ENCODE measurements at regions not wholly inside any gene's neighbourhood (a gene's known extent, or its start where the extent isn't known, plus 50 kb on each side); places are given as distances from the start of the nearest gene placed in this dataset.

- Histone ChIP-seq H3K36me3 (ENCODE audit: control insufficient read depth in 4 of 4, insufficient read depth in 3 of 4, low read depth in 1 of 4, low read length in 3 of 4) (peaks cover 0 to 2% (median 0%) of the 10 kb centered on the region in 4 donors), H3K9ac (ENCODE audit: low read depth in 1 of 2, low read length in 2 of 2) (no peak overlapping the region), H3K4me3 (ENCODE audit: low read depth in 1 of 3, low read length in 3 of 3) (no peak overlapping the region), H3K27me3 (ENCODE audit: control insufficient read depth in 4 of 4, insufficient read depth in 4 of 4, low read length in 3 of 4) (no peaks in the 10 kb centered on the region), H3K9me3 (ENCODE audit: control insufficient read depth in 4 of 4, low read length in 3 of 4) (peaks cover 1 to 7% (median 5%) of the 10 kb centered on the region in 4 donors), H3K27ac (ENCODE audit: low read depth in 1 of 2, low read length in 2 of 2) (no peak overlapping the region), H3K4me1 (ENCODE audit: control insufficient read depth in 4 of 4, insufficient read depth in 4 of 4, low read length in 3 of 4) (no peaks in the 10 kb centered on the region)
- WGBS: 96% methylated on average over 2 of the region's 2 CpGs
- TF ChIP-seq RXRA (IDR thresholded peaks at IDR 0.05): no peak
- no peak for TF ChIP-seq TAF1 (conservative IDR thresholded peaks at IDR 0.05)
- TF ChIP-seq ATF3 (IDR thresholded peaks at IDR 0.05): no peak
- no peak for TF ChIP-seq ZBTB33 (IDR thresholded peaks at IDR 0.05)
- TF ChIP-seq EGR1 (IDR thresholded peaks at IDR 0.05; ENCODE audit: low read depth in 2 of 2): no peak
- TF ChIP-seq HNF4A (conservative IDR thresholded peaks at IDR 0.05): no peak
- no peak for TF ChIP-seq GABPA (IDR thresholded peaks at IDR 0.05 in 1 of 2, conservative IDR thresholded peaks at IDR 0.05 in 1 of 2)
- TF ChIP-seq MAX (IDR thresholded peaks at IDR 0.05): no peak
- TF ChIP-seq RAD21 (IDR thresholded peaks at IDR 0.05): no peak
- TF ChIP-seq FOXA1 (IDR thresholded peaks at IDR 0.05): no peak
- TF ChIP-seq SP1 (IDR thresholded peaks at IDR 0.05): no peak
- TF ChIP-seq YY1 (IDR thresholded peaks at IDR 0.05): no peak
- TF ChIP-seq REST (IDR thresholded peaks at IDR 0.05): no peak
- TF ChIP-seq CTCF (IDR thresholded peaks at IDR 0.05; ENCODE audit: low read depth, low read length, missing input control): no peak
- no peak for TF ChIP-seq FOXA2 (IDR thresholded peaks at IDR 0.05)
- TF ChIP-seq NR2F2 (IDR thresholded peaks at IDR 0.05): no peak
- no peak for TF ChIP-seq HNF4G (IDR thresholded peaks at IDR 0.05)
- TF ChIP-seq JUND (IDR thresholded peaks at IDR 0.05): no peak
- DNase-seq (ENCODE audit: low spot score): no peak
Measured at GRCh38 chr1:87665151-87665550, 336.5 kb downstream of the LMO4 start.
